GM12873 (cell line): ENCODE measurements at regions not wholly inside any gene's neighbourhood (a gene's known extent, or its start where the extent isn't known, plus 50 kb on each side); places are given as distances from the start of the nearest gene placed in this dataset.

ENCODE experiments used
- TF ChIP-seq, protein P1 (sequence below): IDR thresholded peaks from 2 replicates; pipeline ENCODE4 v1.5.1; 2012; ENCODE audit warnings: low read depth, mild to moderate bottlenecking, moderate library complexity, low read length, control low read depth; ENCODE audit not compliant: insufficient read depth; ENCODE audit errors: missing control alignments

DNA sequence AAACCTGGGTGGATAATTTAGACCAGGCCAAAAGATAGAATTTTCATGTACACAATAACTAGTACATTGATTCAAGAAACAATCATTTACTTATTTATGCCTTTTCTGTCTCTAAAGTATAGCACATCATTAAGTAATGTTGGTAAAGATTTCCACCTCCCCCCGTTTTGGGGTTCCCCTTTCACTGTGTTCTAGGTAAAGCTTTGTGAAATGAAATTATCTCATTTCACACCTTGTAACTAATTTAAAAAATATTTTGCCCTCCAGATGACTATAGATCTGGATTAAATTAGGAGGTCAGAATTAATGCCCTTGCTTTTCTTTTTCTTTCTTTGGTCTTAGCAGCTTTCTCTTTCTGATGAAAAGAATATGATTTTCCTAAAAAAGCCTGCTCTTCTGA is 328.5 kb upstream of the TBC1D5 start:
- TF ChIP-seq, protein P1, sequence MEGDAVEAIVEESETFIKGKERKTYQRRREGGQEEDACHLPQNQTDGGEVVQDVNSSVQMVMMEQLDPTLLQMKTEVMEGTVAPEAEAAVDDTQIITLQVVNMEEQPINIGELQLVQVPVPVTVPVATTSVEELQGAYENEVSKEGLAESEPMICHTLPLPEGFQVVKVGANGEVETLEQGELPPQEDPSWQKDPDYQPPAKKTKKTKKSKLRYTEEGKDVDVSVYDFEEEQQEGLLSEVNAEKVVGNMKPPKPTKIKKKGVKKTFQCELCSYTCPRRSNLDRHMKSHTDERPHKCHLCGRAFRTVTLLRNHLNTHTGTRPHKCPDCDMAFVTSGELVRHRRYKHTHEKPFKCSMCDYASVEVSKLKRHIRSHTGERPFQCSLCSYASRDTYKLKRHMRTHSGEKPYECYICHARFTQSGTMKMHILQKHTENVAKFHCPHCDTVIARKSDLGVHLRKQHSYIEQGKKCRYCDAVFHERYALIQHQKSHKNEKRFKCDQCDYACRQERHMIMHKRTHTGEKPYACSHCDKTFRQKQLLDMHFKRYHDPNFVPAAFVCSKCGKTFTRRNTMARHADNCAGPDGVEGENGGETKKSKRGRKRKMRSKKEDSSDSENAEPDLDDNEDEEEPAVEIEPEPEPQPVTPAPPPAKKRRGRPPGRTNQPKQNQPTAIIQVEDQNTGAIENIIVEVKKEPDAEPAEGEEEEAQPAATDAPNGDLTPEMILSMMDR, result no peak

DNA sequence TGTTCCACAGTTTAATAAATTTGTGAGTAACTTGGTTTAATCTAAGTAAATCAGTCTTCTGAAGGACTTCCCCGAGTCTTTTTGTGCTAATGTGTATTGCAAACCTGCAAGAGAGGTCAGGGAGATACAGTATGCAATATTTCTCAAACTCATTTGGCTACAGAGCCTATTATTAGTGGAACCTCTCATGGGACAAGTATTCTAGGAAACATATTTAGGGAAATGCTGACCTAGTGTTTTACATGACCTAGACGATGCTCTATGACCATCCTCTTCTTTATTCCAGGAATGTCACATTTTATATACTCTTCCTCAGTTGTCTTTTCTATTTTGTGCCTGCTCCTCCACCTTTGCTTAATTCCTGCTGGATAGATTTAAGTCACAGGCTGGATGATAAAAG is 327.8 kb upstream of the TBC1D5 start:
- TF ChIP-seq, protein P1, result no peak

DNA sequence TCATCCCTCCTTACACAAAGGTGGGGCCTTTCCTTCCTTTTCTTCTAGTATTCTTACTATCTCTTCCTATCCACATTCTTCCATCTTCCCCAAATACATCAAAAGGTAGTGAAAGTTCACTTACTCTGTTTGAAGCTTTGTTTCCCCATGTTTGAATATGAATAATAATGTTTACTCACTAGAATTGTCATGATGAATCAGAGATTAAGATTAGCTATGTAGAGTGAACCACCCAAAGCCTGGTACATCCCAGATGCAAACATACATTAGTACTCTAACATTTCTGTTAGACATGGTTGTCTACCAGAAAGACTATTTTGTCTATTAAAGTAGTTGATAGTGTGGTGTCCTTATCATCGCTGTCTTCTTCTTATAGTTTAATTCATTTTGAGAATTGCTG is 327.1 kb upstream of the TBC1D5 start:
- TF ChIP-seq, protein P1, result no peak

DNA sequence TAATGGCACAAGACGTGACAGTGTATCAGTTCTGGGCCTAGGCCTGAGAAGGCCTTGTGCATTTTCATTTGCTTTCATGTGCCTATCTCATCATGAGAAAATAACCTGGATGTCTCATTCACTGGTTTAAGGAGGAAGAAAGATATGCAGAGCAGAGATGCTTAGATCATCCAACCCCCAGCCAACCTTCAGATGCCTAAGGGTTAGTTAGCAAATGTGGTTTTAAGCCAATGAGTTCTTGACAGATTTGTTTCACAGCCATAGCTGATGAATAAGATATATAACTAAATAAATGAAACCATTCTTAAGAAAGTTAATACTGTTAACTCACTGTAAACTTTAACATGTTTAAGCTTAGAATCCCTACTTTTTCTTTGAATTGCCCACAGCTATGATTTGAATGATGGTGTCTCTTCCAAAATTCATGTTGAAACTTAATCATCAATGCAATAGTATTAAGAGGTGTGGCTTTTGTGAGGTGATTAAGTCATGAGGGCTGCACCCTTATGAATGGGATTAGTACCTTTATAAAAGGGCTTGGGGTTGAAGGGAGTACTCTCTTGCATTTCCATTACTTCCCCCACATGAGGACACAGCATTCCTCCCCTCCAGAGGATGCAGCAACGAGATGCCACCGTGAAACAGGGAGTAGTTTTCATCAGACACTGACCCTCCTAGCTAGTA is 324.6 kb upstream of the TBC1D5 start:
- TF ChIP-seq, protein P1, result no peak

DNA sequence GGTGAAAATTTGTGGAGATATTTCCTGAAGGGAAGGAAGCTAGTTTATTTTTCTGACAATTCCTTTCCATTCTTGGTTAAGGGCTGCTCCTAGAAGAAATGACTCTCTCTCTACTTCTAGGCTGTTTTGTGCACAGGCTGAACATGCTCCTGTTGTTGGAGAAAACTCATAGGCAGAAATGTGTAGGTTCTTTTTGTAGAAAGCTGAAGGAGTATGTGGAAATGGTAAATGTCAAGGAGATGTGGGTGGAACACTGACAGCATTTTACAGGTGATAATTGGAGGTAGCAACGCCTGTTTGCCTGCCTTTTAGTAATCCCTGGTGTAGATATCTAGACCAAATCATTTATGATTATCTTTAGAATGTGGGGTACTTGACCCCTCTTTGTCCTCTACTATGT is 322.2 kb upstream of the TBC1D5 start:
- TF ChIP-seq, protein P1, result no peak

DNA sequence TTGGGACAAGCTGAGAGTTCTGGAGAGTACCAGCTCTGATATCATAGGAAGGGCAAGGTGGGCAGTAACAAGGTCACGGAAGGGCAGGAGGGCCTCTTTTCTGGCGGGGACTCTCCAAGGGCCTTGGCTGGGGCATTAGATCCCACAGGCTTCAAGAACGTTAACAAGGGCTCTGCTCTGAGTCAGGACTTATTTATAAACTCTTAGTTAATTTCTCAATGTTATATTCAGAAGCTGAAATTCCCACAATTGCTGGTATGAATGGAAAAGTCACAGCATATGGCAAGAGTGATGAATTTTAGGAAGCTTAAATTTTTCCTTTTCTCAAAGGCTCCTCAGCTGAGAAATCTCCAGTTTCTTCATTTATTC is 320.2 kb upstream of the TBC1D5 start:
- TF ChIP-seq, protein P1, result no peak

DNA sequence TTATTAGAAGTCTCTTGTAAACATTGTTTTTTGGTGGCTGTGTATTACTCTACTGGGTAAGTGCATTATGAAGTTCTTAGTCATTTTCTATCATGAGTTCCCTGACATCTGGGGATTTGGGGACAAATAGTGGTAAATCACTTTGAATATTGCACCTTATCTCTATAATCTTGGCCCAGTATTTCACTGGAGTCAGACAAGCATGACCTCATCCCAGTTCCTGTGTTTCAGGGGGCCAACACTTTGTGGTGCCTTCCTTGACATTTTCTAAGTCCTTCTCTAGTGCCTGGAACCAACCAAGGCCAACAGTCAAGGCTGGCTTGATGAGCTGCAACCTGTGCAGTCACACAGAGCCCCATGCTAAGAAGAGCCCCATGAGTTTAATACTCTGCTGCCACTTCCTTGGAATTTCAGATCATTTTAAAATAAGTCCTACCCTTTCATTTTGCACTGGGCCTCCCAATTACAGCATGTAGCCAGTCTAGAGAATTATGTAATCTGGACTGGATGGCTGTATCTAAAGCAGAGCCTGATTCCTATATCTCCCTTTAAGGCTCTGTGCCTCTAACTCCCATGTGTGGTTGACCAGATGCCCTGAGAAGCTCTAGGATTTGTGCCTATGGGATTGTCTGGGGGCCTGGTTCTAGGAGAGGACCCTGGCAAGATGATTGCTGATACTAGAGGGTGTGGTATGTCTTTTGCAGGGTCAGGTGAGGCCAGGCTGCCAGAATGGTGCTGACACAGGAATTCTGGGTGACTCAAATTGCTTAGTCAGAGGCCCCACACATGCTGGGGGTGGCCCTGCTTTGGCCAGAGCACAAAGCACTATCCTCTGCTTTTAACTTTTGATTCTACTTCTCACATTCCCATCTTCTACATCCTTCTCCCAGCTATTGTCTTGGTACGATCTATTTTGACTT is 319.6 kb upstream of the TBC1D5 start:
- TF ChIP-seq, protein P1, result no peak
